Mesenchymal stem cell (in vitro differentiated cells and primary cell): ENCODE measurements at regions not wholly inside any gene's neighbourhood (a gene's known extent, or its start where the extent isn't known, plus 50 kb on each side); places are given as distances from the start of the nearest gene placed in this dataset.
A peak's percentile ranks its signal among the peaks of the same experiment; 100 is the strongest.

Experiments used
- DNase-seq: peaks from one replicate; pipeline ENCODE4 v3.0.0-alpha.2; 2013
- H2AFZ ChIP-seq: one replicate; pipeline ENCODE4 v1.6.1; 2013; ENCODE audit warnings: low read depth, mild to moderate bottlenecking, control low read depth, inconsistent platforms, low read length, moderate library complexity
- H2AK5ac ChIP-seq: 2 replicates; pipeline ENCODE4 v1.6.1; 2013; ENCODE audit warnings: low read length, moderate library complexity, mild to moderate bottlenecking, inconsistent platforms; ENCODE audit not compliant: severe bottlenecking
- H2BK120ac ChIP-seq: one replicate; pipeline ENCODE4 v1.6.1; 2013; ENCODE audit warnings: low read depth, mild to moderate bottlenecking, inconsistent platforms, low read length, moderate library complexity
- H2BK12ac ChIP-seq, 2 experiments: one replicate each; pipeline ENCODE4 v1.6.1; 2013; ENCODE audit warnings: inconsistent platforms in 2 of 2, low read length in 2 of 2, mild to moderate bottlenecking in 2 of 2, moderate library complexity in 2 of 2, control low read depth in 1 of 2
- H2BK15ac ChIP-seq: one replicate; pipeline ENCODE4 v1.6.1; 2013; ENCODE audit warnings: mild to moderate bottlenecking, low read depth, inconsistent platforms; ENCODE audit not compliant: poor library complexity, severe bottlenecking
- H2BK5ac ChIP-seq: 2 replicates; pipeline ENCODE4 v1.6.1; 2013; ENCODE audit warnings: low read depth, mild to moderate bottlenecking, low read length, control low read depth, inconsistent platforms; ENCODE audit not compliant: poor library complexity, severe bottlenecking
- H3K14ac ChIP-seq, 2 experiments: one replicate each; pipeline ENCODE4 v1.6.1; 2013; ENCODE audit warnings: inconsistent platforms in 2 of 2, low read length in 2 of 2, control low read depth in 1 of 2, mild to moderate bottlenecking in 1 of 2, moderate library complexity in 1 of 2
- H3K18ac ChIP-seq, 2 experiments: one replicate each; pipeline ENCODE4 v1.6.1; 2013; ENCODE audit warnings: inconsistent platforms in 2 of 2, low read length in 2 of 2, control low read depth in 1 of 2, low read depth in 1 of 2, mild to moderate bottlenecking in 1 of 2
- H3K23ac ChIP-seq, 2 experiments: one replicate each; pipeline ENCODE4 v1.6.1; 2013; ENCODE audit warnings: inconsistent platforms in 2 of 2, low read length in 2 of 2, mild to moderate bottlenecking in 2 of 2, moderate library complexity in 2 of 2, control low read depth in 1 of 2
- H3K27ac ChIP-seq: 2 replicates; pipeline ENCODE4 v1.5.1; 2013; ENCODE audit warnings: mild to moderate bottlenecking, moderate library complexity, low read length, control low read depth, inconsistent platforms; ENCODE audit not compliant: poor library complexity, severe bottlenecking
- H3K27me3 ChIP-seq, 2 experiments: 2 replicates each; pipeline versions ENCODE4 v1.6.1 to v1.7.0; 2013; ENCODE audit warnings: low read length in 2 of 2, mild to moderate bottlenecking in 2 of 2, moderate library complexity in 2 of 2, control low read depth in 1 of 2, inconsistent platforms in 1 of 2; ENCODE audit not compliant: control insufficient read depth in 1 of 2, insufficient read depth in 1 of 2
- H3K36me3 ChIP-seq, 2 experiments: 2 replicates each; pipeline versions ENCODE4 v1.6.1 to v1.7.0; 2013; ENCODE audit warnings: low read length in 2 of 2, control low read depth in 1 of 2, inconsistent platforms in 1 of 2, low read depth in 1 of 2, mild to moderate bottlenecking in 1 of 2; ENCODE audit not compliant: insufficient read depth in 2 of 2, control insufficient read depth in 1 of 2
- H3K4ac ChIP-seq, 2 experiments: one replicate each; pipeline ENCODE4 v1.6.1; 2013; ENCODE audit warnings: inconsistent platforms in 2 of 2, low read length in 2 of 2, mild to moderate bottlenecking in 2 of 2, moderate library complexity in 2 of 2, control low read depth in 1 of 2, low read depth in 1 of 2
- H3K4me1 ChIP-seq: 2 replicates; pipeline ENCODE4 v1.6.1; 2013; ENCODE audit warnings: low read depth, low read length, control low read depth; ENCODE audit not compliant: control insufficient read depth, insufficient read depth
- H3K4me2 ChIP-seq: 2 replicates; pipeline ENCODE4 v1.6.1; 2013; ENCODE audit warnings: low read length, mild to moderate bottlenecking, inconsistent platforms; ENCODE audit not compliant: poor library complexity, severe bottlenecking
- H3K4me3 ChIP-seq, 2 experiments: 2 replicates each; pipeline versions ENCODE4 v1.5.1 to v1.7.0; 2013; ENCODE audit warnings: low read length in 2 of 2, mild to moderate bottlenecking in 2 of 2, control low read depth in 1 of 2, low read depth in 1 of 2; ENCODE audit not compliant: insufficient read depth in 1 of 2
- H3K79me1 ChIP-seq: replicated peaks from 2 replicates; pipeline ENCODE4 v1.6.1; 2013; ENCODE audit warnings: mild to moderate bottlenecking, control low read depth, low read length, inconsistent platforms; ENCODE audit not compliant: poor library complexity, severe bottlenecking
- H3K9ac ChIP-seq: 2 replicates; pipeline ENCODE4 v1.7.0; 2013; ENCODE audit warnings: mild to moderate bottlenecking, low read length, moderate library complexity
- H3K9me3 ChIP-seq: 2 replicates; pipeline ENCODE4 v1.7.0; 2013; ENCODE audit warnings: mild to moderate bottlenecking, low read length; ENCODE audit not compliant: control insufficient read depth
- H4K8ac ChIP-seq: one replicate; pipeline ENCODE4 v1.6.1; 2013; ENCODE audit warnings: inconsistent platforms, mild to moderate bottlenecking, low read length, moderate library complexity
- H4K91ac ChIP-seq: one replicate; pipeline ENCODE4 v1.6.1; 2013; ENCODE audit warnings: mild to moderate bottlenecking, low read length, inconsistent platforms
- WGBS: methylation state at CpG from one replicate; pipeline ENCODE4 v1.1.7; 2013; ENCODE audit warnings: mixed read lengths; 5-methylcytosine and 5-hydroxymethylcytosine counted together

- Histone ChIP-seq H3K14ac (no peak overlapping the region), H3K18ac (no peak overlapping the region), H3K4me2 (no peak overlapping the region), H3K4ac (no peak overlapping the region), H4K8ac (no peak overlapping the region), H3K23ac (no peak overlapping the region), H3K79me1 (no peaks in the 10 kb centered on the region), H3K27ac (no peak overlapping the region), H3K27me3 (no peaks in the 10 kb centered on the region), H3K4me1 (no peaks in the 10 kb centered on the region), H2BK15ac (no peak overlapping the region), H2BK5ac (no peak overlapping the region), H4K91ac (no peak overlapping the region), H3K4me3 (no peak overlapping the region), H2BK120ac (no peak overlapping the region), H2BK12ac (no peak overlapping the region), H3K9ac (no peak overlapping the region), H2AFZ (no peak overlapping the region), H3K9me3 (no peaks in the 10 kb centered on the region), H3K36me3 (no peaks in the 10 kb centered on the region), H2AK5ac (no peak overlapping the region)
- 88% methylated on average over 1 of the region's 1 CpG for WGBS
- DNase-seq: peak; percentile 5
These were observed 1182.2 kb downstream of the FLRT2 start for GRCh38 chr14:86712176-86712575.

- H3K4me3 ChIP-seq: no peak overlapping the region
- no peaks in the 10 kb centered on the region for H3K9me3 ChIP-seq
- no peaks in the 10 kb centered on the region for H3K4me1 ChIP-seq
- H2AFZ ChIP-seq: no peak overlapping the region
- no peak overlapping the region for H3K14ac ChIP-seq
- no peak overlapping the region for H3K4me2 ChIP-seq
- no peak overlapping the region for H2BK5ac ChIP-seq
- no peak overlapping the region for H2BK12ac ChIP-seq
- H3K23ac ChIP-seq: no peak overlapping the region
- H2BK120ac ChIP-seq: no peak overlapping the region
- H3K9ac ChIP-seq: no peak overlapping the region
- H4K91ac ChIP-seq: no peak overlapping the region
- H4K8ac ChIP-seq: no peak overlapping the region
- no peaks in the 10 kb centered on the region for H3K27me3 ChIP-seq
- no peaks in the 10 kb centered on the region for H3K79me1 ChIP-seq
- DNase-seq: no peak
- no peak overlapping the region for H3K18ac ChIP-seq
- H3K4ac ChIP-seq: no peak overlapping the region
- H2BK15ac ChIP-seq: no peak overlapping the region
- no peak overlapping the region for H3K27ac ChIP-seq
- H3K36me3 ChIP-seq: no peaks in the 10 kb centered on the region
- no peak overlapping the region for H2AK5ac ChIP-seq
These were observed 1178.9 kb downstream of the FLRT2 start for GRCh38 chr14:86708846-86709339.

GRCh38 chr14:86707071-86707470, 1177.1 kb downstream of the FLRT2 start:
- Histone ChIP-seq H3K4me3 (no peak overlapping the region), H3K27ac (no peak overlapping the region), H3K18ac (no peak overlapping the region), H2BK120ac (no peak overlapping the region), H3K79me1 (no peaks in the 10 kb centered on the region), H3K27me3 (no peaks in the 10 kb centered on the region), H4K91ac (no peak overlapping the region), H3K23ac (no peak overlapping the region), H3K9ac (no peak overlapping the region), H3K9me3 (no peaks in the 10 kb centered on the region), H4K8ac (no peak overlapping the region), H2AFZ (no peak overlapping the region), H2BK5ac (no peak overlapping the region), H3K14ac (no peak overlapping the region), H3K36me3 (no peaks in the 10 kb centered on the region), H3K4me1 (no peaks in the 10 kb centered on the region), H2BK15ac (no peak overlapping the region), H2AK5ac (no peak overlapping the region), H2BK12ac (no peak overlapping the region), H3K4ac (no peak overlapping the region), H3K4me2 (no peak overlapping the region)
- DNase-seq: no peak

GRCh38 chr14:86683561-86683960, 1153.6 kb downstream of the FLRT2 start:
- Histone ChIP-seq H3K4me2 (no peak overlapping the region), H4K8ac (no peak overlapping the region), H3K18ac (no peak overlapping the region), H2BK15ac (no peak overlapping the region), H4K91ac (no peak overlapping the region), H3K4me3 (no peak overlapping the region), H2BK5ac (no peak overlapping the region), H2BK120ac (no peak overlapping the region), H3K23ac (no peak overlapping the region), H3K9me3 (no peaks in the 10 kb centered on the region), H2BK12ac (no peak overlapping the region), H3K36me3 (no peaks in the 10 kb centered on the region), H3K27ac (no peak overlapping the region), H3K27me3 (no peaks in the 10 kb centered on the region), H3K14ac (no peak overlapping the region), H3K4me1 (no peaks in the 10 kb centered on the region), H3K9ac (no peak overlapping the region), H2AK5ac (no peak overlapping the region), H3K4ac (no peak overlapping the region), H3K79me1 (no peaks in the 10 kb centered on the region), H2AFZ (no peak overlapping the region)
- DNase-seq: no peak
- no CpG with 5 or more reads among the region's 1 CpG for WGBS
